BLaER1 treated with 17β-estradiol and CSF1 and Interleukin-3, amounts not matched to agents 10 nM and 100 nM (cell line): ENCODE measurements at regions not wholly inside any gene's neighbourhood (a gene's known extent, or its start where the extent isn't known, plus 50 kb on each side); places are given as distances from the start of the nearest gene placed in this dataset.
A peak's percentile ranks its signal among the peaks of the same experiment; 100 is the strongest.

Experiments used
- H3K27ac ChIP-seq, 11 experiments: shearing (Covaris generic); formaldehyde crosslinking; 2 replicates each; pipeline ENCODE4 v1.8.1; 2022
- H3K27me3 ChIP-seq, 11 experiments: shearing (Covaris generic); formaldehyde crosslinking; 2 replicates each; pipeline ENCODE4 v1.8.1; 2022
- H3K36me3 ChIP-seq, 11 experiments: shearing (Covaris generic); formaldehyde crosslinking; 2 replicates each; pipeline ENCODE4 v1.8.1; 2022
- H3K4me1 ChIP-seq, 10 experiments: shearing (Covaris generic); formaldehyde crosslinking; 2 replicates each; pipeline ENCODE4 v1.8.1; 2022
- H3K4me2 ChIP-seq, 11 experiments: shearing (Covaris generic); formaldehyde crosslinking; 2 replicates each; pipeline ENCODE4 v1.8.1; 2022
- H3K4me3 ChIP-seq, 10 experiments: shearing (Covaris generic); formaldehyde crosslinking; 2 replicates each; pipeline ENCODE4 v1.8.1; 2022
- H3K9ac ChIP-seq, 11 experiments: shearing (Covaris generic); formaldehyde crosslinking; 2 replicates each; pipeline ENCODE4 v1.8.1; 2022
- H3K9me3 ChIP-seq, 11 experiments: shearing (Covaris generic); formaldehyde crosslinking; replicated peaks in 1 of 11; 2 replicates each; pipeline ENCODE4 v1.8.1; 2022
- H4K20me1 ChIP-seq, 11 experiments: shearing (Covaris generic); formaldehyde crosslinking; 2 replicates each; pipeline ENCODE4 v1.8.1; 2022
- Cebpa-rat ChIP-seq, 11 experiments: shearing (Covaris generic); IDR thresholded peaks; 2 replicates each; pipeline ENCODE4 v1.8.1; 2022

- Histone ChIP-seq H3K4me3 (no peak overlapping the region), H3K27ac (peak overlapping the region in 6 of 11 experiments; percentile 42 to 74 (median 60); a peak in 5 of 22 replicates), H3K36me3 (no peaks in the 10 kb centered on the region), H3K9me3 (peaks cover 17 to 29% (median 22%) of the 10 kb centered on the region in 11 experiments), H4K20me1 (no peaks in the 10 kb centered on the region), H3K9ac (0 out of 22 replicates have a peak overlapping the region, but pooled peaks of 1 of the 11 experiments have one; percentile 5), H3K4me1 (peaks cover 28 to 64% (median 63%) of the 10 kb centered on the region in 10 experiments), H3K4me2 (peak overlapping the region in 9 of 11 experiments; percentile 50 to 90 (median 80); a peak in 16 of 22 replicates), H3K27me3 (peaks cover 0 to 21% (median 0%) of the 10 kb centered on the region in 11 experiments; a peak in 3 of 22 replicates)
- TF ChIP-seq Cebpa-rat (IDR thresholded peaks at IDR 0.05): no peak
Observed at GRCh38 chr21:39022035-39022434, 161.2 kb downstream of the PSMG1 start.

DNA sequence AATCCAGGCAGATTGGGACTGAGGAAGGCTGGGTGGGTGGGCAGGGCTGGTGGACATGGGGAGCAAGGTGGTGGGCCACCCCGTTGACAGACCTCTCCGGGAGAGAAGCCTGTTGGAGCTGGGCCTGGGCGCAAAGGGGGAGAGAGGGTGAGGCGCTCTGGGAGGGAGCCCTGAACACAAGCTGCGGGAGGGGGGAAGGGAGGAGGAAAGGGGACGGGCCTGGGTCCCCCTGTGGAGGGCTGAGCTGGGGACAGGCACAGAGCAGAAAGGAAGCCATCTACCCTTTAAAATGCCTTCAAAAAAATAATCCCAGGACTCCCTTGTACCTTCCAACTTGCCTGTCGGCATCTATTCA lies 161.8 kb downstream of the PSMG1 start:
- peak overlapping the region in 9 of 11 experiments; percentile 70 to 90 (median 80); a peak in 18 of 22 replicates for H3K4me2 ChIP-seq
- H3K9ac ChIP-seq: peak overlapping the region in 1 of 11 experiments; percentile 5; a peak in 1 of 22 replicates

DNA sequence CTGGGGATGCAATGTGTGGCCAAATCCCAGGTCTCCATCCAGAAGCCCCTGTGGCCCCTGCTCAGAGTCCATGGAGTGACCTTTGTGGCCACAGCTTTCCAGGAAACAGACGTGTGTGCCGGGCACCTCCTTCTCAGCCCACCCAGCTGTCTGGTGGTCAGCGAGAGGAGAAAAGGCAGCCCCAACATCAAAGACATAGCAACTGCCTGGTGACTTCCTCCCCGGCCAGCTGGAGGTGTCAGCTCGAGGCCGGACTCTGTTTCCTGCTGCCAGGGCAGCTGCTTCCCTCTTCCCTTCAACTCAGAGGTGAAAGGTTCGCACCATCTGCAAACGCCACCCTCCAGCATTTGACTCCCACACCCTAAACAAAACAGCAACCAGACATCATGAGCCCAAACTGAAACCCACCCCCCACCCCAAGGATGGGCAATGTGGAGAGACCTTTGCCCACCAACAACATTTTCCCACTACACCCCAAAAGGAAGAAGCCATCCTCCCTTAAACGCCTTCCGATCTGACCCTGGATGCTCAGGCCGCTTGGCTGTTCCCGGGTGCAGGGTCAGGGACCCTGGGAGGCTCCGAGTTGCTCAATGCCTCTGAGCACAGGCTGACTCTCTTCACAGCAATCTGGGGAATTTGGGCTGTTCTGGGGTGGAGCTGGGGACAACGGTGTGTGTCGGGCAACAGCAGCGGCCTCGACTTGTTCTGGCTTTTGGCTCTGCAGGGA lies 162.3 kb downstream of the PSMG1 start:
- H3K27me3 ChIP-seq: peaks cover 0 to 21% (median 0%) of the 10 kb centered on the region in 11 experiments; a peak in 3 of 22 replicates
- no peak overlapping the region for H3K4me3 ChIP-seq
- H3K36me3 ChIP-seq: no peaks in the 10 kb centered on the region
- peak overlapping the region; percentile 66 to 90 (median 80) for H3K4me2 ChIP-seq
- no peak for TF ChIP-seq Cebpa-rat (IDR thresholded peaks at IDR 0.05)
- H3K27ac ChIP-seq: peak overlapping the region in 9 of 11 experiments; percentile 25 to 74 (median 57); a peak in 17 of 22 replicates
- H4K20me1 ChIP-seq: no peaks in the 10 kb centered on the region
- H3K4me1 ChIP-seq: peaks cover 38 to 75% (median 74%) of the 10 kb centered on the region in 10 experiments
- peaks cover 13 to 22% (median 13%) of the 10 kb centered on the region in 11 experiments for H3K9me3 ChIP-seq
- peak overlapping the region in 6 of 11 experiments; percentile 2 to 53 (median 22); a peak in 7 of 22 replicates for H3K9ac ChIP-seq

More for the DNA sequence above, 161.8 kb downstream of the PSMG1 start:
- Histone ChIP-seq H3K27ac (peak overlapping the region in 7 of 11 experiments; percentile 42 to 74 (median 58); a peak in 11 of 22 replicates), H3K4me1 (peaks cover 32 to 70% (median 69%) of the 10 kb centered on the region in 10 experiments), H3K9me3 (peaks cover 17 to 24% (median 19%) of the 10 kb centered on the region in 11 experiments), H3K4me3 (no peak overlapping the region), H4K20me1 (no peaks in the 10 kb centered on the region), H3K36me3 (no peaks in the 10 kb centered on the region), H3K27me3 (peaks cover 0 to 21% (median 0%) of the 10 kb centered on the region in 11 experiments; a peak in 3 of 22 replicates)
- TF ChIP-seq Cebpa-rat (IDR thresholded peaks at IDR 0.05): no peak

DNA sequence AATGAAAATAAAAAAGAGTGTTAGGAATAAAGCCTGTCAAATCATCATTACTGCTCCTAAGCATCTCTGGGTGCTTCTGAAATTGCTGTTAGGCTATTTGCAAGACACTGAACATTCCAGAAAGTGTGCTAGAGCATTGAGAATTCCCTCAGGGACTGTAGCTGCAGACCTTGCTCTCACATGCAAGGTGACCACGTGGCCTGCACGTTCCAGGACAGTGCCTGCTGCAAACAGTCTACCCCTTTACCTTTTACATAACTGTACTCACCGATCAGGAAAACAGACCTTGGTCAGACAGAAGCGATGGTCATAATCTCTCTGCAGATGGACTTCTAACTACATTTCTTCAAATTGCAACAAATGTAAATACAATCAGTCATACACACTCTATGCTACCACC lies 164.5 kb downstream of the PSMG1 start:
- peaks cover 0 to 4% (median 0%) of the 10 kb centered on the region in 11 experiments; a peak in 1 of 22 replicates for H3K36me3 ChIP-seq
- peak overlapping the region in 3 of 11 experiments; percentile 78 to 81 (median 81); a peak in 5 of 22 replicates for H3K27ac ChIP-seq

GRCh38 chr21:39016740-39017315 lies 166.4 kb downstream of the PSMG1 start:
- peak overlapping the region in 9 of 11 experiments; percentile 65 to 84 (median 78); a peak in 18 of 22 replicates for H3K27ac ChIP-seq
- H3K27me3 ChIP-seq: peaks cover 0 to 14% (median 0%) of the 10 kb centered on the region in 11 experiments; a peak in 3 of 22 replicates
- H3K4me2 ChIP-seq: peak overlapping the region; percentile 63 to 90 (median 77)
- peaks cover 13 to 31% (median 22%) of the 10 kb centered on the region in 11 experiments; a peak in 20 of 22 replicates for H3K9me3 ChIP-seq
- peak in 4 of 11 experiments; percentile 10 to 79 (median 34); a peak in 4 of 22 replicates for TF ChIP-seq Cebpa-rat (IDR thresholded peaks at IDR 0.05)
- no peaks in the 10 kb centered on the region for H4K20me1 ChIP-seq
- peaks cover 57 to 94% (median 81%) of the 10 kb centered on the region in 10 experiments for H3K4me1 ChIP-seq
- peak overlapping the region in 8 of 11 experiments; percentile 40 to 65 (median 48); a peak in 15 of 22 replicates for H3K9ac ChIP-seq
- H3K36me3 ChIP-seq: peaks cover 0 to 10% (median 0%) of the 10 kb centered on the region in 11 experiments; a peak in 2 of 22 replicates
- H3K4me3 ChIP-seq: peak overlapping the region in 1 of 10 experiments; percentile 9; a peak in 2 of 20 replicates

More for the DNA sequence above, 164.5 kb downstream of the PSMG1 start:
- Histone ChIP-seq H3K4me3 (no peak overlapping the region), H4K20me1 (no peaks in the 10 kb centered on the region), H3K9ac (no peak overlapping the region), H3K4me2 (peak overlapping the region in 9 of 11 experiments; percentile 70 to 90 (median 79); a peak in 18 of 22 replicates), H3K4me1 (peaks cover 60 to 97% (median 95%) of the 10 kb centered on the region in 10 experiments), H3K27me3 (peaks cover 0 to 21% (median 0%) of the 10 kb centered on the region in 11 experiments; a peak in 3 of 22 replicates), H3K9me3 (peaks cover 5 to 13% (median 10%) of the 10 kb centered on the region in 11 experiments; a peak in 20 of 22 replicates)
- TF ChIP-seq Cebpa-rat (IDR thresholded peaks at IDR 0.05): no peak

DNA sequence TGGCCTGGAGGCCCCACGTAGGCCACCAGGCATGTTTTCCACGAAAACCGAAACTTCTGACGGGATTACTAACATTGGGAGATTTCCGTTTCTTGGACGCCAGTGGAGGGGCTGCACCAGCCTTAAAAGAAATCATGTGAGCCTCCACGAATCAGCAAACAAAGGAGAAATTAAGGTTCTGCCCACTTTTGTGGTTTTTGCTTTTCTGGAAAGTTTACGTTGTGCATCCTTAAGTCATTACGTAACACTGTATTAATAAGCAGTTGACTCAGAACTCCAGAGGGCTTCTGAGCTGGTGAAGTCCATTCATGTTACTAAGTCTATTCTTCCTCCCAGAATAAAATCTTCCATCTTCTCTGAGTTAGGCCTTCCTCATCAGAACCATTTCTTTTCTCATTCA lies 168.5 kb downstream of the PSMG1 start:
- H3K4me2 ChIP-seq: peak overlapping the region; percentile 63 to 90 (median 77)
- peaks cover 64 to 94% (median 81%) of the 10 kb centered on the region in 10 experiments for H3K4me1 ChIP-seq

GRCh38 chr21:39012326-39013230 lies 170.7 kb downstream of the PSMG1 start:
- Histone ChIP-seq H3K4me2 (peak overlapping the region in 3 of 11 experiments; percentile 47 to 91 (median 57); a peak in 2 of 22 replicates), H3K36me3 (peaks cover 0 to 10% (median 0%) of the 10 kb centered on the region in 11 experiments; a peak in 2 of 22 replicates), H3K9me3 (peaks cover 13 to 34% (median 22%) of the 10 kb centered on the region in 11 experiments; a peak in 20 of 22 replicates), H3K4me1 (peaks cover 73 to 94% (median 81%) of the 10 kb centered on the region in 10 experiments), H3K27me3 (peaks cover 0 to 2% (median 0%) of the 10 kb centered on the region in 11 experiments; a peak in 2 of 22 replicates), H3K9ac (no peak overlapping the region), H4K20me1 (no peaks in the 10 kb centered on the region), H3K4me3 (no peak overlapping the region), H3K27ac (peak overlapping the region in 1 of 11 experiments; percentile 78; a peak in 2 of 22 replicates)
- TF ChIP-seq Cebpa-rat (IDR thresholded peaks at IDR 0.05): no peak

More for the DNA sequence above, 168.5 kb downstream of the PSMG1 start:
- peaks cover 13 to 34% (median 22%) of the 10 kb centered on the region in 11 experiments; a peak in 20 of 22 replicates for H3K9me3 ChIP-seq
- peak overlapping the region in 10 of 11 experiments; percentile 54 to 84 (median 77); a peak in 20 of 22 replicates for H3K27ac ChIP-seq
- H3K9ac ChIP-seq: peak overlapping the region in 5 of 11 experiments; percentile 24 to 52 (median 36); a peak in 5 of 22 replicates
- peak in 5 of 11 experiments; percentile 13 to 46 (median 24); a peak in 5 of 22 replicates for TF ChIP-seq Cebpa-rat (IDR thresholded peaks at IDR 0.05)
- H4K20me1 ChIP-seq: no peaks in the 10 kb centered on the region
- peaks cover 0 to 10% (median 0%) of the 10 kb centered on the region in 11 experiments; a peak in 2 of 22 replicates for H3K36me3 ChIP-seq
- H3K27me3 ChIP-seq: peaks cover 0 to 14% (median 0%) of the 10 kb centered on the region in 11 experiments; a peak in 3 of 22 replicates
- peak overlapping the region in 3 of 10 experiments; percentile 4 to 42 (median 10); a peak in 3 of 20 replicates for H3K4me3 ChIP-seq
